ENCODE measurements at regions not wholly inside any gene's neighbourhood (a gene's known extent, or its start where the extent isn't known, plus 50 kb on each side); places are given as distances from the start of the nearest gene placed in this dataset.

DNA sequence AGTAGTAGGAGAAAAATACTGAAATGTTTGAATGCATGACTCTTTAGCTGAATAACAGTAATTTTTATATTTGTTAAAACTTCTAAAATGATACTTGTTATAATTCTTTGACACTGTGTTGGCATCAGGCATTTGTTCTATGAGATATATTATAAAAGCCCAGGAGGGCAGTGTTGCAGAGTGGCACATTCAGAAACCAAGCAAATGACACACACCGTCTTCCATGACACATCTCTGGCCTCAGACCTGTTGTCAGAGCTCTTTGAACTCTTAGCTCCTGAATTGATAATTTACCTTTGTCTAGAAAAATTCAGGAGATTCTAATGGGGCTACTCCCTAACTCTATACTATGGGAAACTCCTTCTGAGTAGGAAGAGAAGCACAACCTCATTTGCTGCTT lies 62.4 kb upstream of the MDFIC start:
- Histone ChIP-seq H3K4me1 (ENCODE audit: control insufficient read depth, low read depth, low read length) (no peaks in the 10 kb centered on the region), H2BK120ac (ENCODE audit: low read depth, low read length) (no peak overlapping the region), H3K56ac (ENCODE audit: low read length) (no peak overlapping the region), H2BK5ac (ENCODE audit: low read length) (no peak overlapping the region), H3K4me3 (ENCODE audit: low read length) (no peak overlapping the region), H3K4me2 (ENCODE audit: low read length) (no peak overlapping the region), H3K27me3 (ENCODE audit: insufficient read depth, low read length, poor library complexity) (no peaks in the 10 kb centered on the region), H3K4ac (ENCODE audit: low read depth, low read length) (no peak overlapping the region), H3K23ac (ENCODE audit: low read length) (no peak overlapping the region), H3K79me2 (ENCODE audit: control insufficient read depth, insufficient read depth, low read length) (no peaks in the 10 kb centered on the region), H3K18ac (ENCODE audit: low read length) (no peak overlapping the region), H4K5ac (ENCODE audit: low read length) (no peak overlapping the region), H2BK15ac (replicated peaks; ENCODE audit: low read depth) (no peak overlapping the region), H4K8ac (ENCODE audit: low read depth, low read length) (no peak overlapping the region), H3K79me1 (ENCODE audit: low read length) (no peaks in the 10 kb centered on the region), H3K9ac (ENCODE audit: low read length) (no peak overlapping the region), H2AK5ac (ENCODE audit: low read length) (no peak overlapping the region), H3K27ac (ENCODE audit: low read depth, low read length) (no peak overlapping the region), H3K36me3 (ENCODE audit: control insufficient read depth, insufficient read depth, low read length) (no peaks in the 10 kb centered on the region)
- DNase-seq: no peak
- WGBS (ENCODE audit: extremely low coverage, insufficient coverage, low lambda C conversion rate): no CpG with 5 or more reads among the region's 1 CpG

DNA sequence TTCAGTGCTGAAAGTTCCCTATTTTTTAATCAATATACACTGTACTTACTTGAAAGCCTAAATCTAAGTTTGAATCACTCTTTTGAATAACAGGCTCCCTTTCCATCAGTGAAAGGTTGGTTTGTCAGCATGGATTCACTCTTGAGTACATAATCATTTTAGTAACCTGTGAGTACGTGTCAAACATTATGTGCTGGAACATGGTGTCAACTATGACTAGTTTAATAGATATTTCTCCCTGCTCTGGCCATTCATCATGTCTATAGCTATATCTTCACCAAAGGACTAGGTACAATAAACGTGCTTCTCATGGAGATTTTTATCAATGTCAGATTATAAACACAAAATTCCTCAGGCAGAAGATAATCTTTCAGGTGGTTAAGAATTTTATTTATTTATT lies 61.7 kb upstream of the MDFIC start:
- Histone ChIP-seq H3K27ac (ENCODE audit: low read depth, low read length) (no peak overlapping the region), H3K56ac (ENCODE audit: low read length) (no peak overlapping the region), H3K4me2 (ENCODE audit: low read length) (no peak overlapping the region), H3K9ac (ENCODE audit: low read length) (no peak overlapping the region), H2BK5ac (ENCODE audit: low read length) (no peak overlapping the region), H3K4me1 (ENCODE audit: control insufficient read depth, low read depth, low read length) (no peaks in the 10 kb centered on the region), H3K18ac (ENCODE audit: low read length) (no peak overlapping the region), H4K5ac (ENCODE audit: low read length) (no peak overlapping the region), H2BK15ac (replicated peaks; ENCODE audit: low read depth) (no peak overlapping the region), H3K23ac (ENCODE audit: low read length) (no peak overlapping the region), H3K79me1 (ENCODE audit: low read length) (no peaks in the 10 kb centered on the region), H3K27me3 (ENCODE audit: insufficient read depth, low read length, poor library complexity) (no peaks in the 10 kb centered on the region), H3K4ac (ENCODE audit: low read depth, low read length) (no peak overlapping the region), H3K4me3 (ENCODE audit: low read length) (no peak overlapping the region), H4K8ac (ENCODE audit: low read depth, low read length) (no peak overlapping the region), H3K36me3 (ENCODE audit: control insufficient read depth, insufficient read depth, low read length) (no peaks in the 10 kb centered on the region), H3K79me2 (ENCODE audit: control insufficient read depth, insufficient read depth, low read length) (no peaks in the 10 kb centered on the region), H2AK5ac (ENCODE audit: low read length) (no peak overlapping the region), H2BK120ac (ENCODE audit: low read depth, low read length) (no peak overlapping the region)
- WGBS (ENCODE audit: extremely low coverage, insufficient coverage, low lambda C conversion rate): no CpG with 5 or more reads among the region's 2 CpGs
- DNase-seq: no peak

DNA sequence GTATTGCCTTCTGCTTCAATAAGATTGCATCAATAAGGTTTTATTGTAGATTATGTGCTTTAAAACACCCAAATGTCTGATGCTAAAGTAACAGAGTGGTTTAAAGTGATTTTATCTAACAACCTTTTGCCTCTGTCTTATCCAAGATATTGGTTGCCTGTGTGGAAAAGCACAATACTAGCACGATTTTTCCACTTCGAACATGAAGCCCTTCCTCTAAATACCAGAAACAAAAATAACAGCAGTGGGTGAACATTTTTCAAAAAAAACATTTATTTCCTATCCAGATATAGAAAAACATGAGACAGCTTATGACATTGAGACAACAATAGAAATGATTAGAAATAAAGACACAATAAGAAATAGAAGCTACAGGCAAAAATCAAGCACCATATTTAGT lies 59.5 kb upstream of the MDFIC start:
- Histone ChIP-seq H3K27ac (ENCODE audit: low read depth, low read length) (no peak overlapping the region), H4K8ac (ENCODE audit: low read depth, low read length) (no peak overlapping the region), H3K36me3 (ENCODE audit: control insufficient read depth, insufficient read depth, low read length) (no peaks in the 10 kb centered on the region), H2BK15ac (replicated peaks; ENCODE audit: low read depth) (no peak overlapping the region), H2BK5ac (ENCODE audit: low read length) (no peak overlapping the region), H3K4me1 (ENCODE audit: control insufficient read depth, low read depth, low read length) (no peaks in the 10 kb centered on the region), H3K79me2 (ENCODE audit: control insufficient read depth, insufficient read depth, low read length) (no peaks in the 10 kb centered on the region), H3K18ac (ENCODE audit: low read length) (no peak overlapping the region), H3K9ac (ENCODE audit: low read length) (no peak overlapping the region), H3K56ac (ENCODE audit: low read length) (no peak overlapping the region), H3K4me2 (ENCODE audit: low read length) (no peak overlapping the region), H4K5ac (ENCODE audit: low read length) (no peak overlapping the region), H3K79me1 (ENCODE audit: low read length) (no peaks in the 10 kb centered on the region), H3K27me3 (ENCODE audit: insufficient read depth, low read length, poor library complexity) (no peaks in the 10 kb centered on the region), H3K23ac (ENCODE audit: low read length) (no peak overlapping the region), H3K4ac (ENCODE audit: low read depth, low read length) (no peak overlapping the region), H2BK120ac (ENCODE audit: low read depth, low read length) (no peak overlapping the region), H2AK5ac (ENCODE audit: low read length) (no peak overlapping the region), H3K4me3 (ENCODE audit: low read length) (no peak overlapping the region)
- DNase-seq: no peak
- no CpG with 5 or more reads among the region's 2 CpGs for WGBS (ENCODE audit: extremely low coverage, insufficient coverage, low lambda C conversion rate)

DNA sequence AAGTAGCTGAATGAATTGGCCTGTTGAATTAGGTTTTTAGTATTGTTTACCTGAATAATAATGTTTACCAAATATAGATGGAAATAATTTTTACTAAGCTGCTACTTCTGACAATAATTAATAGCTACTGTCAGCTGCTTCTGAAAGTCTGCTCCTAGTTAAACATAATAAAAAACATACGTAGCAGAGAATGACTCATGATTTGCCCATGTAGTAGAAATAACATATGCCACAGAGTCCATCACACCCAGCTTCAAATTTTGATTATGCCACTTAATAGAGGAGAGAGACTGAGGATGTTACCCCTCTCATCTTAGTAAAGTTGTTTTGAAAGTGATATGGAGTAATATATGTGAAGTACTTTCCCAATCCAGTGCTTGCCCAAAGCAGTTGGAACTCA lies 57.6 kb upstream of the MDFIC start:
- no peak for DNase-seq
- Histone ChIP-seq H3K36me3 (ENCODE audit: control insufficient read depth, insufficient read depth, low read length) (no peaks in the 10 kb centered on the region), H3K23ac (ENCODE audit: low read length) (no peak overlapping the region), H4K5ac (ENCODE audit: low read length) (no peak overlapping the region), H3K4ac (ENCODE audit: low read depth, low read length) (no peak overlapping the region), H3K79me1 (ENCODE audit: low read length) (no peaks in the 10 kb centered on the region), H4K8ac (ENCODE audit: low read depth, low read length) (no peak overlapping the region), H3K4me2 (ENCODE audit: low read length) (no peak overlapping the region), H3K27ac (ENCODE audit: low read depth, low read length) (no peak overlapping the region), H3K56ac (ENCODE audit: low read length) (no peak overlapping the region), H3K4me3 (ENCODE audit: low read length) (no peak overlapping the region), H3K4me1 (ENCODE audit: control insufficient read depth, low read depth, low read length) (no peaks in the 10 kb centered on the region), H3K9ac (ENCODE audit: low read length) (no peak overlapping the region), H2BK15ac (replicated peaks; ENCODE audit: low read depth) (peak overlapping the region; percentile 57), H3K79me2 (ENCODE audit: control insufficient read depth, insufficient read depth, low read length) (no peaks in the 10 kb centered on the region), H2BK120ac (ENCODE audit: low read depth, low read length) (no peak overlapping the region), H2AK5ac (ENCODE audit: low read length) (no peak overlapping the region), H2BK5ac (ENCODE audit: low read length) (no peak overlapping the region), H3K18ac (ENCODE audit: low read length) (no peak overlapping the region), H3K27me3 (ENCODE audit: insufficient read depth, low read length, poor library complexity) (no peaks in the 10 kb centered on the region)
- no CpG with 5 or more reads among the region's 1 CpG for WGBS (ENCODE audit: extremely low coverage, insufficient coverage, low lambda C conversion rate)

DNA sequence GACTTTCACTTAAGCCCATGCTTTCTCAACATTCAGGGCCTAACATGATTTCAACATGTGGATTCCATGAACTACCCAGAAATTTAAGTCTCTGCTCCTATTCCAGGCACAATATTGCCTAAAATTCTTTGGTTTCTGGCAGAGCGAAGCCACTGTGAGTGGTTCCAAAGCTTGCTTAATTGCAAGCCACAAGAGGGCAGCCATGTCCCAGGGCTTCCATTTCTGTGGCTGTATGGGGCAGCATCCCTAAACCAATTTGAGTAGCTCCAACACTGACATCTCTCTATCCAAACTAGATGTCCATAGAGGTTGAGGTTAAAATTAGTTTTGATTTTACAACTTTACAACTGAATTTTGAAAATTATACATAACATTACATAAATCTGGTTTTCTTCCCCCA lies 56.3 kb upstream of the MDFIC start:
- Histone ChIP-seq H3K4me3 (ENCODE audit: low read length) (no peak overlapping the region), H3K18ac (ENCODE audit: low read length) (no peak overlapping the region), H2BK15ac (replicated peaks; ENCODE audit: low read depth) (no peak overlapping the region), H4K5ac (ENCODE audit: low read length) (no peak overlapping the region), H3K27me3 (ENCODE audit: insufficient read depth, low read length, poor library complexity) (no peaks in the 10 kb centered on the region), H3K4me2 (ENCODE audit: low read length) (no peak overlapping the region), H3K79me1 (ENCODE audit: low read length) (no peaks in the 10 kb centered on the region), H2BK5ac (ENCODE audit: low read length) (no peak overlapping the region), H3K36me3 (ENCODE audit: control insufficient read depth, insufficient read depth, low read length) (no peaks in the 10 kb centered on the region), H2BK120ac (ENCODE audit: low read depth, low read length) (no peak overlapping the region), H2AK5ac (ENCODE audit: low read length) (no peak overlapping the region), H3K56ac (ENCODE audit: low read length) (no peak overlapping the region), H3K23ac (ENCODE audit: low read length) (no peak overlapping the region), H3K4me1 (ENCODE audit: control insufficient read depth, low read depth, low read length) (no peaks in the 10 kb centered on the region), H3K27ac (ENCODE audit: low read depth, low read length) (no peak overlapping the region), H3K4ac (ENCODE audit: low read depth, low read length) (no peak overlapping the region), H3K79me2 (ENCODE audit: control insufficient read depth, insufficient read depth, low read length) (no peaks in the 10 kb centered on the region), H4K8ac (ENCODE audit: low read depth, low read length) (no peak overlapping the region), H3K9ac (ENCODE audit: low read length) (no peak overlapping the region)
- peak; percentile 77 for DNase-seq
- no CpG with 5 or more reads among the region's 1 CpG for WGBS (ENCODE audit: extremely low coverage, insufficient coverage, low lambda C conversion rate)
